ENCODE measurements at regions not wholly inside any gene's neighbourhood (a gene's known extent, or its start where the extent isn't known, plus 50 kb on each side); places are given as distances from the start of the nearest gene placed in this dataset.

DNA sequence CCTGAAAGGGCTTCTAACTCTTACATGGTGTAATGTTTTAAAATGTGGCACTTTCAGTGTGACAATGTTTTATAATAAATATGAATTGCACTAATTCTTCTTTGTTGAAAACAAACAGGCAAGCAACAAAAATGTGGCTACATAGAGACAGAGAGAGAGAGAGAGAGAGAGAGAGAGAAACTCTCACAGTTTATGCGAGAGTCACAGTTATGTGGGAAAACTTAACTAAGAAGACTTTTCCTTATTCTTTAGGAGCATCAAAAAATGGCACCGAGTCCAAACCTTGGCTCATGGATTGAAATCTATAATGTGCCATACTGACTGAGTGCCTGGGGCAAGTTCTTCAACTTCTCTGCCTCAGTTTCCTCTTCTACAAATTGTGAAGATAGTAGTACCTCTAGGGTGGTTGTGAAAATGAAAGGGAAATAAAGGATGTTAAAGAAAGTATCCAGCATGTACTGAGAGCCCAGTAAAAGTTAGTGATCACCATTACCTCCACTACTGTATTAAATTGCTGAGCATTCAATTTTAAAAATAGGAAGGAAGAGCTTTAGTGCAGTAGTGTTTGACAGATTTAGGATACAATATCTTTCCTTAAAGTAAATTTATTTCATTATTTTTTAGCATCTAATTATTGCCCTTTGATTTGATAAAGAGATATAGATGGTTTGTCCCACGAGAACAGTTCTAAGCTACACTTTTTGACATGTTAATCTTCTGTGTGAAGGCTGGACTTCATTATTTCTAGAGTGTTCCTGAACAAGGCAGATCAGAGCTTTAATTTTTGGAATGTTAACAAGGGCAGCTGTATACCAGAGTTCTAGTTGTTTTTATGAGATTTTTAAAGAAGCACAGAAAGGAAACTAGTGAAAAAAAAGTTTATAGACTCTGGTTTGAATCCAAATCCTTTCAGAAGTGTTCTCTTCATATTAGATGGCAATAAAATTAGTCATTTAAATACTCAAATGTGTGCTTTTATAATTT is 187.5 kb upstream of the ANK2 start:
- H3K4me3 ChIP-seq (ENCODE audit: low read length): no peak overlapping the region
- TF ChIP-seq, protein P1, sequence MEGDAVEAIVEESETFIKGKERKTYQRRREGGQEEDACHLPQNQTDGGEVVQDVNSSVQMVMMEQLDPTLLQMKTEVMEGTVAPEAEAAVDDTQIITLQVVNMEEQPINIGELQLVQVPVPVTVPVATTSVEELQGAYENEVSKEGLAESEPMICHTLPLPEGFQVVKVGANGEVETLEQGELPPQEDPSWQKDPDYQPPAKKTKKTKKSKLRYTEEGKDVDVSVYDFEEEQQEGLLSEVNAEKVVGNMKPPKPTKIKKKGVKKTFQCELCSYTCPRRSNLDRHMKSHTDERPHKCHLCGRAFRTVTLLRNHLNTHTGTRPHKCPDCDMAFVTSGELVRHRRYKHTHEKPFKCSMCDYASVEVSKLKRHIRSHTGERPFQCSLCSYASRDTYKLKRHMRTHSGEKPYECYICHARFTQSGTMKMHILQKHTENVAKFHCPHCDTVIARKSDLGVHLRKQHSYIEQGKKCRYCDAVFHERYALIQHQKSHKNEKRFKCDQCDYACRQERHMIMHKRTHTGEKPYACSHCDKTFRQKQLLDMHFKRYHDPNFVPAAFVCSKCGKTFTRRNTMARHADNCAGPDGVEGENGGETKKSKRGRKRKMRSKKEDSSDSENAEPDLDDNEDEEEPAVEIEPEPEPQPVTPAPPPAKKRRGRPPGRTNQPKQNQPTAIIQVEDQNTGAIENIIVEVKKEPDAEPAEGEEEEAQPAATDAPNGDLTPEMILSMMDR (conservative IDR thresholded peaks at IDR 0.05; ENCODE audit: low read length): no peak
- no peak for DNase-seq (ENCODE audit: low read depth)

DNA sequence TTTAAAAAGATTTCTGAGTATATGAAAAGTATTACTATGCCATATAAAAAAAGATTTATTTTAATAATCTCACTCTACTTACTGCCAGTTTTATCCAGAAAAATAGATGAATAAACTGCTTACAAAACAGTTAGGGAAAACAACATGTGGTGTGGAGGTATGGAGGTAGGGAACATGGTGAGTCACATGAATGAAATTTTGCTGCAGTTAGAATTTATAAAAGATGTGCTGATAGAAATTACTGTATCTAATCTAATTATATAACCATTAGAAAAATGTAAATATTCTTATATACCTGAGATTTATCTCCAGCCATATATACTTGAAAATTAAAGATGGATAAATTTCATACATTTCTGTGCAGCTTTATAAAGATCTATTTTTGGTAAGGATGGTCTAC is 184.0 kb upstream of the ANK2 start:
- peak; percentile 31 for DNase-seq (ENCODE audit: low read depth)
- TF ChIP-seq, protein P1 (conservative IDR thresholded peaks at IDR 0.05; ENCODE audit: low read length): no peak
- H3K4me3 ChIP-seq (ENCODE audit: low read length): no peak overlapping the region

DNA sequence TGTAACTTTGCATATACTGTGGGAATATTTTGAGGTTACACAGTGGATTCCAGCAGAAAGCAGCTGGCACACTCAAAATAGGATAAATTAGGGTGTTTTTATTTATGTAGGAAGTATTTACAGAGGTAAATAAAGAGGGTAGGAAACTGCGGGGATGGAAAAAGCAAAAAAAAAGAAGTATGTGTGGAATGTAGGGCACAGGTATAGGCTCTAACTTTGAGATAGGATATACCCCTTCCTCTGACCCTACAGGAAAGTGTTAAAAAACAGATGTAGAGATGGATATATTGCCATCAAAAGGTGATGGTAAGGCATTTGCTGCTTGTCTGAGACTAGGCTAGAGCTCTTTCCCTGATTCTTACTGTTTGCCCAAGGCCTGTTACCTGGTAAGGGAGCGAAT is 173.1 kb upstream of the ANK2 start:
- TF ChIP-seq, protein P1 (conservative IDR thresholded peaks at IDR 0.05; ENCODE audit: low read length): no peak
- no peak for DNase-seq (ENCODE audit: low read depth)
- H3K4me3 ChIP-seq (ENCODE audit: low read length): no peak overlapping the region

DNA sequence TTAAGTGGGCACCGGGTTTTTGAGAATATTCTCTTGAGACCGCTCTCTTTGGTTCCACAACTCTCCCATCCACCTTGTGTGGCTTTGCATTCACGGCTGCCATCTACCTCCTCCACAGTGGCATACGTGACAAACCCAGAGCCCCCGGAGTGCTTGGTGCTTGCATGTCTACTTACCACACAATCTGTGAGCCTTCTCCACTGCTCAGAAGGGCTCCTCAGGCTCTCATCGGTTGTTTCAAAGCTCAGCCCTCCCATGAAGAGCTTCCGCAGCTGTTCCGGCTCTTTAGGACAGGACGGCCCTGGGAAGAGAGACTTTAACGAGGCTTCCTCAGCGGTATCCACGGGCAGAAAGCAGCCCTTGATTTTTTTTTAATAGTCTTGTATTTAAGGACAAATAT is 167.6 kb upstream of the ANK2 start:
- no peak for DNase-seq (ENCODE audit: low read depth)

DNA sequence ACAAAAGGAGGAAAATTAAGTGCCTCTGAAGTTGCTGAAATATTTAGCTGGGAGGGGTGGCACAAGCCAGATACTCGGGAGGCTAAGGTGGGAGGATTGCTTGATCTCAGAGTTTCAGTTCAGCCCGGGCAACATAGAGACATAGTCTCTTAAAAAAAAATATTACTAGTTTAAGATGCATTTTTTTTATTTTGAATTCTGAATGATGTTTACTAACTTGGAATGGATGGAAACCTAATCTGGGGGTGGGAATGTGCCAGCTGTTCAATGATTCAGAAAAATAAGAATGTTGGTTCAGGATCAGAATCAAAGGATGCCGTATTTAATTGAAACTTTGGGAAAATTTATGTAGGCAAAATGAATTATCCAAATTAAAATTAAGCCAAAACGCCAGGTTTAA is 167.2 kb upstream of the ANK2 start:
- DNase-seq (ENCODE audit: low read depth): no peak
- no peak overlapping the region for H3K4me3 ChIP-seq (ENCODE audit: low read length)
- TF ChIP-seq, protein P1 (conservative IDR thresholded peaks at IDR 0.05; ENCODE audit: low read length): no peak

More for the DNA sequence above, 167.6 kb upstream of the ANK2 start:
- TF ChIP-seq, protein P1 (conservative IDR thresholded peaks at IDR 0.05; ENCODE audit: low read length): no peak
- H3K4me3 ChIP-seq (ENCODE audit: low read length): no peak overlapping the region

DNA sequence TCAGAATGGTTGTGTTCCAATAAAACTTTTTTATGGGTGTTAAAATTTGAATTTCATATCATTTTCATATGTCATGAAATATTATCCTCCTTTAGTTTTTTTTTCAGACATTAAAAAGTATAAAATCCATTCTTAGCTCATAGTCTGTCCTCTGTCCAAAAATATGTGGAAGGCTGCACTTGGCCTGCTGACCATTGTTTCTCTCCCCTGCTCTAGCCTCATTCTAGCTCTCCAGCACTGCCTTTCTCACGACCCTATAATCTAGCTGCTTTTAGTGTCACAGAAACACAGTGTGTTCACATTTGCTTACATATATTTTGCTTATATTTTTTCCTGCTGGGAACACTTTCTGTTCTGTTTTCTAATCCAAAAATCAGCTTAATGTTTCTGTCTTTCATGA is 165.0 kb upstream of the ANK2 start:
- H3K4me3 ChIP-seq (ENCODE audit: low read length): no peak overlapping the region
- TF ChIP-seq, protein P1 (conservative IDR thresholded peaks at IDR 0.05; ENCODE audit: low read length): no peak
- no peak for DNase-seq (ENCODE audit: low read depth)

DNA sequence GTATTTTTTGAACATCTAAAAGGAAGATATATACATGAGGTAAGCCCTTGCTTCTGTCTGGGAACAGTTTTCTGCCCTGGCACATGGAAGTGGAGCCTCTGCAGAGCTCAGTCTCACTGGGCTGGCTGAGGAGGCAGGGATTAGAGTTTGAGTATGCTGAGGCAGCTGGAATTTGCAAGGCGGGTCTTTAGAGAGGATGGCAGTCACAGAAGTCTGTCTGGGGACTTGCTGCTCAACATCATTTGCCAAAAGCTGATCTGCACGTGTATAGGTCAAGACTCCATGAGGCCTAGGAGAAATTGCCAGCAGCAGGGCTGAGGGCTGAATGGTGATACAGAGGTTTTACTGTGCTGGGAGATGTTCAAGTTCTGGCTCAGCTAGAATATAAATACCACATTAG is 163.6 kb upstream of the ANK2 start:
- no peak for DNase-seq (ENCODE audit: low read depth)
- TF ChIP-seq, protein P1 (conservative IDR thresholded peaks at IDR 0.05; ENCODE audit: low read length): no peak

More for the DNA sequence above, 163.6 kb upstream of the ANK2 start:
- H3K4me3 ChIP-seq (ENCODE audit: low read length): no peak overlapping the region

Measured in AG10803 (cell line).